Tibial artery (tissue), 4 donors: ENCODE measurements at regions not wholly inside any gene's neighbourhood (a gene's known extent, or its start where the extent isn't known, plus 50 kb on each side); places are given as distances from the start of the nearest gene placed in this dataset.

Source experiments
- DNase-seq, 2 donors: peaks; one replicate each; pipeline ENCODE4 v3.0.0-alpha.2; 2019
- H3K27ac ChIP-seq, 2 donors: fragments of 200-600 bp; sonication (generic) in 1 of 2; 1 replicate in 1 of 2; 2 replicates in 1 of 2; pipeline ENCODE4 v1.5.1; 2018 to 2019; ENCODE audit warnings: mild to moderate bottlenecking in 1 of 2
- H3K27me3 ChIP-seq, 2 donors: fragments of 200-600 bp; sonication (generic) in 1 of 2; one replicate each; pipeline versions ENCODE4 v1.5.1 to v1.6.0; 2016 to 2019
- H3K36me3 ChIP-seq, 3 donors: fragments of 200-600 bp; sonication (generic) in 2 of 3; one replicate each; pipeline ENCODE4 v1.5.1; 2016 to 2019; ENCODE audit warnings: mild to moderate bottlenecking in 2 of 3
- H3K4me1 ChIP-seq, 4 donors: fragments of 200-600 bp; sonication (generic) in 2 of 4; 1 replicate in 3 of 4; 2 replicates in 1 of 4; pipeline ENCODE4 v1.5.1; 2016 to 2019
- H3K4me3 ChIP-seq, 2 donors: fragments of 200-600 bp; sonication (generic) in 1 of 2; 1 replicate in 1 of 2; 2 replicates in 1 of 2; pipeline ENCODE4 v1.5.1; 2018 to 2019; ENCODE audit warnings: mild to moderate bottlenecking in 2 of 2
- H3K9me3 ChIP-seq, 3 donors: fragments of 200-600 bp; sonication (generic) in 1 of 3; one replicate each; pipeline ENCODE4 v1.5.1; 2016 to 2019
- intact Hi-C: fragments of 100-400 bp; cut with DNase I; formaldehyde crosslinking; loops from one replicate; pipeline ENCODE4 v1.15.0; 2023; ENCODE audit warnings: low total_unique reads
- TF ChIP-seq, protein P1 (sequence below), 2 experiments: fragments of 200-600 bp in 1 of 2; fragments of 450-650 bp in 1 of 2; IDR thresholded peaks; one replicate each; pipeline ENCODE4 v1.5.1; 2017 to 2019; ENCODE audit warnings: antibody characterized with exemption in 2 of 2, mild to moderate bottlenecking in 1 of 2, moderate library complexity in 1 of 2

DNA sequence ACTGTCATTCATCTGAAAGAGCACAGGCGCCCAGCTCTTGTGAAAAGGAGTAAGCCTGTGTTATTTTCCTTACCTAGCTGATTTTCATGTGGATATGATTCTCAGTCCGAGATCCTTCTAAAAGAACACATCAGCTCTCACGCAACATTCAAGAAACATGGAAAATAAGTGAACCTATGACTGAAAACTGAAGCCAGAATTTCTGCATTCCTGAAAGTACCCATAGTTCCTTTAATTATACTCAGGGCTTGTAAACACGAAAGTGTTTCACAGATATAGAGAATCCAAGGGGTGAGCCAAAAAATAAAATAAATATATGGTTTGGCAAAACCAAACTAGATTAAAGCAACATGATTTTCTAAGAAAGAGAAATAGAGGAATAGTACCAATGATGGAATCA, 100.8 kb upstream of the CHMP2B start:
- Histone ChIP-seq H3K4me1 (no peaks in the 10 kb centered on the region), H3K9me3 (no peaks in the 10 kb centered on the region), H3K27ac (no peak overlapping the region), H3K36me3 (no peaks in the 10 kb centered on the region), H3K27me3 (no peaks in the 10 kb centered on the region), H3K4me3 (no peak overlapping the region)
- no peak for DNase-seq
- intact Hi-C loops = no loop called here
- TF ChIP-seq, protein P1, sequence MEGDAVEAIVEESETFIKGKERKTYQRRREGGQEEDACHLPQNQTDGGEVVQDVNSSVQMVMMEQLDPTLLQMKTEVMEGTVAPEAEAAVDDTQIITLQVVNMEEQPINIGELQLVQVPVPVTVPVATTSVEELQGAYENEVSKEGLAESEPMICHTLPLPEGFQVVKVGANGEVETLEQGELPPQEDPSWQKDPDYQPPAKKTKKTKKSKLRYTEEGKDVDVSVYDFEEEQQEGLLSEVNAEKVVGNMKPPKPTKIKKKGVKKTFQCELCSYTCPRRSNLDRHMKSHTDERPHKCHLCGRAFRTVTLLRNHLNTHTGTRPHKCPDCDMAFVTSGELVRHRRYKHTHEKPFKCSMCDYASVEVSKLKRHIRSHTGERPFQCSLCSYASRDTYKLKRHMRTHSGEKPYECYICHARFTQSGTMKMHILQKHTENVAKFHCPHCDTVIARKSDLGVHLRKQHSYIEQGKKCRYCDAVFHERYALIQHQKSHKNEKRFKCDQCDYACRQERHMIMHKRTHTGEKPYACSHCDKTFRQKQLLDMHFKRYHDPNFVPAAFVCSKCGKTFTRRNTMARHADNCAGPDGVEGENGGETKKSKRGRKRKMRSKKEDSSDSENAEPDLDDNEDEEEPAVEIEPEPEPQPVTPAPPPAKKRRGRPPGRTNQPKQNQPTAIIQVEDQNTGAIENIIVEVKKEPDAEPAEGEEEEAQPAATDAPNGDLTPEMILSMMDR (IDR thresholded peaks at IDR 0.05) = no peak

DNA sequence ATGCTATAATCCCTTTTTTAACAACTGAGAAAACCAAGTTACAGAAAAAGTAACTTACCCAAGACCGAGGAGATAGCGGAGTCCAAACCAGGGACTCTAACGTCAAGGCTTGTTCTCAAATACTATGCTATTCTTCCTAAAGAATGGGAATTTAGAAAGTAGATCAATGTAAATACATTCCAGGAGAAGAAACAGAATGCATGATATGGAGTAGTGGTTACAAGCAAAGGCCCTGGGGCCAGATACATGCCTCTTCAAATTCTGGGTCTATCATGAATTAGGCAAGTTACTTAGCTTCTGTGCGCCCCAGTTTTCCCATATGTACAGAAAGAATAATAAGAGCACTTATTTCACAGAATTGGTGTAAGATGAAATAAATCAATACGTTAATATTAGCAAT, 102.0 kb upstream of the CHMP2B start:
- no peaks in the 10 kb centered on the region for H3K36me3 ChIP-seq
- no peak for DNase-seq
- no peaks in the 10 kb centered on the region for H3K9me3 ChIP-seq
- TF ChIP-seq, protein P1 (IDR thresholded peaks at IDR 0.05) = no peak
- no peak overlapping the region for H3K4me3 ChIP-seq
- H3K27me3 ChIP-seq = no peaks in the 10 kb centered on the region
- H3K27ac ChIP-seq = no peak overlapping the region
- no peaks in the 10 kb centered on the region for H3K4me1 ChIP-seq
- intact Hi-C loops = no loop called here

DNA sequence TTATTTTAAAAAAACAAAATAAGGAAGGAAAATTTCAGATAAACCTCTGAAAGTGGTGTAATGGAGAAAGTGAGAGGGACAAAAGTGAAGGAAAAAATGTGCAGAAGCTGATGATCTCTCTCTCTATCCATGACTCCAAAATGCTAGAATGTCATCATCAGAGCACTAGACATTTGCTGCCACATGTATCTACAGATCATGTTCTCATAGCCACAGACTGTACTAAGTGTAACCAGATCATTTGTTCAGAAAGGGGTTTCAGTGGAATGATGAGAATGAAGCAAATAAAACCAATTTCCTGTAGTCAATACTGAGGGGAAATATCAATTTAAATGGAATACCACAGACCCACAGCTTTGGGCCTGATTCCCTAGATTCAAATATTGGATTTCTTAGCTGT, 104.3 kb upstream of the CHMP2B start:
- Histone ChIP-seq H3K36me3 (no peaks in the 10 kb centered on the region), H3K27ac (no peak overlapping the region), H3K27me3 (no peaks in the 10 kb centered on the region), H3K9me3 (no peaks in the 10 kb centered on the region), H3K4me1 (no peaks in the 10 kb centered on the region), H3K4me3 (no peak overlapping the region)
- TF ChIP-seq, protein P1 (IDR thresholded peaks at IDR 0.05) = no peak
- DNase-seq = no peak
- intact Hi-C loops = no loop called here

DNA sequence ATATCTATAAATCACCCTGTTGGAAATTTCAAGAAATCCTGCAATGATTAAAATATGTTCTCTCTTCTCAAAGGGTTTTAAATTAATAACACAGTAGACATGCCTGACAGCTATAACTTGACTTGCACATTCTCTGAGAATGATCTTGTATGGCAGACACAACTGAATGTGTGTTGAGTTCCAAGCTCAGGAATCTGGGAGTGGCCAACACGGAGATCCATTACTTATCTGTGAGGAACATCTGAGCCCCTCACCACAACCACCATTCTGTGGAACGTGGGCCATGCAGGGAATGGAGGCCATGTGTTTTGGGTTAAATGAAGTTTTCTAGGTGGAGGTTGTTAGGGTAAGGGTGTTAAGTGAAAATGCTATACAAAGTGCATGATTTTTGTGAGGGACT, 105.3 kb upstream of the CHMP2B start:
- Histone ChIP-seq H3K27me3 (no peaks in the 10 kb centered on the region), H3K9me3 (no peaks in the 10 kb centered on the region), H3K36me3 (no peaks in the 10 kb centered on the region), H3K27ac (no peak overlapping the region), H3K4me1 (no peaks in the 10 kb centered on the region), H3K4me3 (no peak overlapping the region)
- TF ChIP-seq, protein P1 (IDR thresholded peaks at IDR 0.05) = no peak
- intact Hi-C loops = no loop called here
- DNase-seq = no peak

DNA sequence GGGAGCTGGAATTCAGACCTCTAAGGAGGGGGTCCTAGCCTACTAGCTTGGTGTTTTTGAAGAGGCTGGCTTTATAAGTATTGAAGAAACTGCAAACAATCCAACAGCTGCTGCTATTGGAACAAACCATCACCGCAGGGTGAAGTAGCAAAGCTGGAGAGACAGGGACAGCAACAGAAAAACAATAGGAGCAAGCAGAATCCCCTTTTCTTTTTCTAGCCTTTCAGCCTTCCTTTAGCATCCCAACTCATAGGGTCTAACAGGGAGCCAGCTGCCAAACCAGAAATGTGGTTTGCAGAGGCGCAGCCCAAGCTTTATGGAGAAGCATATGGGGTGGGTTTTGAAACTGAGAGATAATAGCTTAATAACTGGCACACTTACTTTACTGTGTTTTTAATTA, 106.2 kb upstream of the CHMP2B start:
- intact Hi-C loops = no loop called here
- TF ChIP-seq, protein P1 (IDR thresholded peaks at IDR 0.05) = no peak
- no peaks in the 10 kb centered on the region for H3K4me1 ChIP-seq
- H3K36me3 ChIP-seq = no peaks in the 10 kb centered on the region
- no peak for DNase-seq
- no peak overlapping the region for H3K4me3 ChIP-seq
- H3K27ac ChIP-seq = no peak overlapping the region
- H3K9me3 ChIP-seq = no peaks in the 10 kb centered on the region
- no peaks in the 10 kb centered on the region for H3K27me3 ChIP-seq

DNA sequence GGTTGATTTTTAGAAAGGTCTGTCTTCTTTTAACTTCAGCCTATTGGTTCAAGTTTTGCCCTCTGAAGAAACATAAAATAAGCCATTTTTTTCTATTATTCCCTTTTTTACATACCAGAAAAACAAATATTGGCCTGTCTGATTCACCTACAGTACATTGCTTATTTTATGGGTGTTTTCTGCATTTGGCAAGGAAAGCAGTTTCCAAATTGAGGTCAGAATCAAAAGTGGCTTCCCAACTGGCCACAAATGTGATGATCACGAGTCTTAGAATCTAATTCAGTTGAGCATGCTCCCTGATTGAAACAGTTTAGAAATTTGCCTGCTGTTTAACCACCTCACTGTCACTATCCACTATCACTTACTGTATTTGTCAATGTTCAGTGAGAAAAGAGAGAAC, 106.9 kb upstream of the CHMP2B start:
- Histone ChIP-seq H3K4me3 (no peak overlapping the region), H3K9me3 (no peaks in the 10 kb centered on the region), H3K27ac (no peak overlapping the region), H3K36me3 (no peaks in the 10 kb centered on the region), H3K4me1 (no peaks in the 10 kb centered on the region), H3K27me3 (no peaks in the 10 kb centered on the region)
- TF ChIP-seq, protein P1 (IDR thresholded peaks at IDR 0.05) = no peak
- intact Hi-C loops = no loop called here
- no peak for DNase-seq
